HG03520 (cell line): ENCODE measurements at regions not wholly inside any gene's neighbourhood (a gene's known extent, or its start where the extent isn't known, plus 50 kb on each side); places are given as distances from the start of the nearest gene placed in this dataset.
"Not testable (repeated sequence)": the region's sequence is repeated elsewhere in the genome, so short reads cannot be mapped to it uniquely, and the experiment has no call there.

Experiments used
- ATAC-seq: cut with Tn5 transposase; IDR thresholded peaks from one replicate; pipeline ENCODE4 v1.9.1; 2021; ENCODE audit warnings: mild to moderate bottlenecking, moderate library complexity; ENCODE audit not compliant: unreplicated experiment

DNA sequence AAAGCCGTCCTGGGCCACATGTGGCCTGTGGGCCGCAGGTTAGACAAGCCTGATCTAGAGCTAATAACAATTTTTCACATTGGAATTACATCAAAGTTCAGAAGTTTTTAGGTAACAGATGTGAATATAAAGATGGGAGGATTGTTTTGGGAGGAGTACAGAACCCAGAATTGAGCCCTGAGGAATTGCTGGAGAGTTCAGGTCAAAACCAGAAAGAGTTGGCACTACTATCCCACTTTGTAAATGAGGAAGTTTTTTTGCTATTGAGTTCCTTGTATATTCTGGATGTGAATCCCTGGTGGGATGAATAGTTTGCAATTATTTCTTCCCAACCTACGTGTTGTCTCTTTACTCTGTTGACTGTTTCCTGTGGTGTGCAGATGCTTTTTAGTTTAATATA lies 109.5 kb upstream of the LIPC start:
- no peak for ATAC-seq

GRCh38 chr15:58323321-58323720 lies 108.5 kb upstream of the LIPC start:
- not testable (repeated sequence) for ATAC-seq

DNA sequence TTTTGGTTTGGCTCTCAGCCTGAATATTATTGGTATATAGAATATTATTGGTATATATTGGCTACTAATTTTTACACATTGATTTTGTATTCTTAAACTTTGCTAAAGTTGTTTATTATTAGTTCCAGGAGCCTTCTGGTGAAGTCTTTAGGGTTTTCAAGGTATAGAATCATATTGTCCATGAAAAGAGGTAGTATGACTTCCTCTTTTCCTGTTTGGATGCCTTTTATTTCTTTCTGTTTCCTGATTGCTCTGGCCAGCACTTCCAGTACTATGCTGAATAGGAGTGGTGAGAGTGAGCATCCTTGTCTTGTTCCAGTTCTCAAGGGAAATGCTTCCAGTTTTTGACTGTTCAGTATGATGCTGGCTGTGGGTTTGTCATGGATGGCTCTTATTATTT lies 107.3 kb upstream of the LIPC start:
- no peak for ATAC-seq

- ATAC-seq, result no peak
Observed at GRCh38 chr15:58327958-58328357, 103.8 kb upstream of the LIPC start.

DNA sequence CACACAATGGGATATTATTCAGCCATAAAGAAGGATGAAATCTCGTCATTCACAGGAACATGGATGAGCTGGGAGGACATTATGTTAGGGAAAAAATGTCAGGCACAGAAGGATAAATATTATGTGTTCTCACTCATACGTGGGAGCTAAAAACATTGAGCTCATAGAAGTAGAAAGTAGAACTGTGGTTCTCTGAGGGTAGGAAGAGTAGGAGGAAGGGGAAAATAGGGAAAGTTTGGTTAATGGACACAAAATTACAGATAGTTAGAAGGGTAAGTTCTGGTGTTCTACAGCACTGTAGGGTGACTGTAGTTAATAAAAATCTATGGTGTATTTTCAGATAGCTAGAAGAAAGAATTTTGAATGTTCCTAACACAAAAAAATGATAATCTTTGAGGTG lies 102.6 kb upstream of the LIPC start:
- no peak for ATAC-seq

DNA sequence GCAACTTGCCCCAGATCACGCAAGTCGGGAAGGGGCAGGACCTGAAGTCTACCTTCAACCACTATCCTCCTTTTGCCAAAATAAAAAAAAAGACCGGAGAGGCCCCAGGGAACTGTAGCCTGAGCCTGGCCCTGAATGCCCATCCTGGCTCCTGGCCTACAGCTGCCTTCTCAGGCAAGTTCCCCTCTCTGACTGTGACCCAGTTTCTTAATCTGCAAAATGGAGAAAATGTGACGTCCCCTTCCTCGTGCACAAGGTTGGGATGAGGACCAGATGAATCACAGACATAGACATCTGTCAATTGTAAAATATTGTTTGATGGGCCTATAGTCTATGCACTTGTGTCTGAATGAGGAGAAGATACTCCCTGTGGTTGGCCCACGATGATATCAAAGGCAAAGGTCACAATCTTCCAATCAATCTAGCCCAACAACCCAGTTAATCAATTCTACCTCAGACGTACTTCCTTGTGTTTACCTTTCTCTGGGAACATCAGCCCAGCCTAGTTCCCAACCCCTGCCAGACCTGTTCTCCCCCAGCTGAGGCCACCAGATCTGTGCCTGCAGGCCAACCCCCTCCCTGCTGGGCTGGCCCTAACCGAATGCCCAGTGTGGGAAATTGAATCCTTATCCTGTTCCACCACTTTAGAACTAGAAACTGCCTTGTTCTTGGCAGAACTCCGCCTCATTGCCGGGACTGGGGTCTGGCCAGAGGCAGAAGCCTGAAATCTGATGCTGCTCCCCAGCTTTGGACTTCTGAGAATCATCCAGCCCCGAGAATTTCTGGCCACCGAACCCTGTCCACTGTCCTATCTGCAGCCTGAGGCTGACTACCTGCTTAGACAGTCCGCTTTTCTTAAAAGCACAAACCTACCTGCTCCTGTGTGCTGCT lies 101.8 kb upstream of the LIPC start:
- ATAC-seq, result no peak

- ATAC-seq, result no peak
Observed at GRCh38 chr15:58330741-58331559, 100.8 kb upstream of the LIPC start.

DNA sequence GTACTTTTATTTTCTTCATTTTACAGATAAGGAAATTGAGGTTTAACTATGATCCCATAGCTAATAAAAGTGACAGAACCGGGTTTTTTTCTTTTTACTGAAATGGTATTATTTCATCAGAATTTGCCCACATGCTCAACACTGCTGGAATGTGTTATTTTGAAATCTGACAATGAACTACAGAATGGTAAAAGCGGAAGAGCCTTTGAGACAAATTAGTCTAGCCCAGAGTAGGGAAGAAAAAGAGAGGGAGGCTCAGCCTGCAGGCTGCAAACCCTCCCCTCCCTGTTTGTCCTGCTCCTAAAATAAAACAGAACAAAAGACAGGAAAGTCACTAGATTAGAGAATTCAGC lies 100.3 kb upstream of the LIPC start:
- no peak for ATAC-seq

DNA sequence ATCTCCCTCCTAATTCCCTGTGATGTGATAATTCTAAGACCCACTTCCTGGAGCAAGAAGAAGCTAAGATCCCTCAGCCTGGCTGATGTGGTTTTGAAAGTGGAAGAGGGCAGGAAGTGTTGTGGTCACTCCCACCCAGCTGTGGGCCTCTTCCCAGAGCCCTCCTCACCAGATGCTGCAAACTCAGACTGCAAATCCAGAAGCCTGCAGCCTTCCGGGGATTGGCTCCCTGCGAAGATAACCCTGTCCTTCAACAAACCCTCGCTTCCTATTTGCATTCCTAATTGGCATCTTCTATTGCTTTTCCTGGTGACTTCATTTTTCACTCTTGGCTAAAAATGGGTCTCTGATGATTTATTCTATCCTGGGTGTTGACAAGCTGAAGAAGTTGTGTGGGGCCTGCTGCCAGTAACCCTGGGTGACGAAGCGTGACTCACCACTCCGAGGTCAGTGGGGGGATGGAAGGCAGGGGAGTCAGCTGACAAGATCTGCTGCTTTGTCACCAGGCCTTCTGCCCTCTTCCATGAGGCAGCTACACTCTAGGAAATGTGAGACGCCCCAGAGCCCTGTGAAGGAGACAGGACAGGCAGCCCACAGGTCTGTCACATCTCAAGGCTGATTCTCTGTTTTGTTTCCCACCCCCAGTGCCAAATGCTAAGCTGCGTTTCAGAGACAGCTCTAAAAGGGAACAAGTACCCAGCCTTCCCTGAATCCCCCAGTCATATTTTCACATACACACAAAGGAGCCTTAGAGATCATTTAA lies 99.7 kb upstream of the LIPC start:
- peak; percentile 78 for ATAC-seq

DNA sequence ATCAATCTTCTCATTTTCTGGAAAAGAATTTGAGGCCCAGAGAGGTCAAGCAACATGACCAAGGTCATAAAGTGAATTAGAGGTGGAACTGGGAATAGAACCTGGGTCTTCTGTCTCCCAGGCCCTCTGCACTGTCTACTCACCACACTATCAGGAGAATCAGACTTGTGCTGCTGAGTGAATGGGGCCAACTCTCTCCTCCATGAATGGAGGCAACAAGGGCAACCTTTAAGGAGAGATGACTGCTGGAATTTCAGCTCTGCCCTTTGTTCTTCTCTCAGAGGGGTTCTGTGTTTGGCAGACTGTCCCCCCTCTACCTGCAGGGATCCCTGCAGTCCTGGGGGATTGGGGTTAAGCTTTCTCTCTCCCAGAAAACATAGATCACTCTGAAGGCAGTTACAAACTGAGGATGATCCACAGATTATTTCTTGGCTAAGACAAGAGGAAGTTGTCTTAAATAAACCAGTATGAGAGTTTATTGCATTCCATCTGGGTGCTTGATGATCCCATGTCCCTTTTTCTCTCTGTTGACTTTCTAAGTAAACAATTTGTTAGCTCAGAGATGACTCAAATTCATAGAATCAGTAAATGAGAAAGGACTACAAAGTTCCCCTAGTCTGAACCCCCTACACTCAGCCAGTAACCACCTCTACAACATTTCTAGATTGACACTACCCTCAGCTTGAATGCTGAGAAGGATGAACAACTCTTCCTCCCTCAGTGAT lies 99.0 kb upstream of the LIPC start:
- ATAC-seq, result no peak

DNA sequence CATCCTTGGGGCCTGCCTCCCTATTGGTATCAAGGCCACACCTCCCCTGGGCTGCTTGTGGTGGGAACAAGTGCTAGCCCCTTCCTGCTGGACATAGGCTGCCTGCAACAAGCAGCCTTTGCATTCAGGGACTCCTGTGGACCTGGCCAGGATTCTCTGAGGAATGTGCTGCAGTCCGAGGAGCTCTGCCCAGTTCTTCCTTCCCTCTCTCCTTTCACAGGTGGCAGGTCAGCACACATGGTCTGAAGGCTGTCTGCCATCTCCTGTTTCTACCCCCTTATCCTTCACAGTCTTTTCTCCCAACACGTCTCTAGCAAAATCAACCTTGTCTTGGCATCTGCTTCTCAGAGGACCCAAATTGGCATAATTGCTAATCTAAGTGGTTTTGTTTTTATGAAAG lies 97.0 kb upstream of the LIPC start:
- no peak for ATAC-seq

DNA sequence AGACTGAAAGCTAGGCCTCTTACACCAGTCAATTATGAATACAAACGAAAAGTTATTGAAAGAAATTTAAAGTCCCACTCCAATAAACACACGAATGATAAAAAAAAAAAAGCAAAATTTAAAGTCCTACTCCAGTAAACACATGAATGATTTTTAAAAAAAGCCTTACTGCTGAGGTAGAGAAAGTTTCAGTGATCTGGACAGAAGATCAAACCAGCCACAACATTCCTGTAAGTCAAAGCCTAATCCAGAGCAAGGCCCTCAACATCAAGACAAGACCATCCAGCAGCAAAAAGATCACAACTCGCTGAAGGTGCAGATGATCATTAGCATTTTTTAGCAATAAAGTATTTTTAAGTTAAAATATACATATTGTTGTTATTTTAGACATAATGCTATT lies 95.6 kb upstream of the LIPC start:
- no peak for ATAC-seq

- ATAC-seq, result no peak
Observed at GRCh38 chr15:58340176-58340575, 91.6 kb upstream of the LIPC start.

GRCh38 chr15:58342508-58342907 lies 89.3 kb upstream of the LIPC start:
- no peak for ATAC-seq

DNA sequence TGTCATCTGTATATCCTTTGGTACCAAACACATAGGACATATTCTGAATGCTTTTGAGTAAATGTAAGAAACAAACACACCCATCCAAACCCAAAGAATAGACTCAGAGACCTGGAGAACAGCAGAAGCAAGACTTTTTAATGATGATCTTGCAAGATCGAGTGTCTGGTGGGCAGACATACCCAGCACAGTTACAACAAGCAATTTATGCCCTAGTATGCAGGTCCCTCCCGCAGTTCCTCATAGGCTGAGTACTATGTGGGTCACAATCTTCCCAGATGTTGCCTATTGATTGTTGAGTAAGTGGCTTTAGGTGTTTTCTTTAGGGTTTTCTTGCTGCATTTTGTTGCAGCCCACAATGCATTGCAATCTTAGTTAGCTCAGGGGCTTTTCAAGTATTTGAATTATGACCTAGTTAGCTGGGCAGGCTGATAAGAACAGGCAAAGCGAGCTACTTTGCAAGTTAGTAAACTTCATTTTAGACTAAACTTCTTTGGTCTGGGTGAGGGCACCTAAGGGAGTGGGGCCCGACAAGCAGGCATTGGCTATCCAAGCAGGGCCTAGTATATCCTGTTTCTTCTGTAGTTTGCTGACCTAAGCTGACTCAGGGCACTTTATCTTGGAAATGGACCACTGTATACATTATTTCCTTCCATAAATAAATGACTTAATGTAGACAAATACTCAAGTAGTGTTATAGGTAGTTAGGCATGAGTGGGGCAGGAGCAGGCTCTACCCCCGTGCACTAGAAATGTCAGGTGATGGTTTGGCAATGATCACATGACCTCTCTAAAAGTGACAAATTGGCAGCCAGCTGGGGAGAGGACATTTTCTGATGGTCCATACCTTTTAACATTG lies 87.3 kb upstream of the LIPC start:
- no peak for ATAC-seq

GRCh38 chr15:58346361-58346760 lies 85.4 kb upstream of the LIPC start:
- ATAC-seq, result no peak

DNA sequence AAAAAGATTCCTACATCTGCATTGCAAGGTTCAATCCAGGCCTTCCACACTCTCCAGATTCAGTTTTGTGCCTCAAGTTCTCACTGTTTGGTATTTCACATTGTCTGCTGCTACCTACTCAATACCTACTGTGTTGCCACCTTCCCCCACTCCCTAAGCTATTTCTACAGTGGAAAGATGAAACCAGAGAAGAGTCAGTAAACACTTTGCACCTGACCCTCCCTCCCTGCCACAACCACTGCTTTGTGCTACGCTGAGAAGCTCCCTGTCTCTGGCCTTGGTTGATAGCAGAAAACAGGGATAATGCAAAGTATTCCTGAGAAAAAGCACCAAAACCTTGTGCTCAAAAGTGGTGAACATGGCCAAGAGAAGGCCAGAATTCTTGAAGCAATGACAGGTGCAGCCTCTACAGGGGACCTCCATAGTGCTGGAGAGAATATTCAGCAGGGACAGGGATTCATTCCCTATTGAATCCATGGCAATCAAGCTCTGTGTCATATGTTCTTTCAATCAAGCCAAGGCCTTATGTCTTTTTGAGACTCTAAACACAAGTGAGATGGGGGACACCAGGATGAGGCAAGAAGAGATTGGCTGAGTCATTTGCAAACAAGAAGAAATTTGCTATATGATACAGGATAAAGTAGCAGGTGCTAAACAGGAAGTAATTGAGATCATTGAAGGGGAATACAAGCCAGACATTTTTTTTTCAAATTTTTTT lies 83.5 kb upstream of the LIPC start:
- no peak for ATAC-seq

DNA sequence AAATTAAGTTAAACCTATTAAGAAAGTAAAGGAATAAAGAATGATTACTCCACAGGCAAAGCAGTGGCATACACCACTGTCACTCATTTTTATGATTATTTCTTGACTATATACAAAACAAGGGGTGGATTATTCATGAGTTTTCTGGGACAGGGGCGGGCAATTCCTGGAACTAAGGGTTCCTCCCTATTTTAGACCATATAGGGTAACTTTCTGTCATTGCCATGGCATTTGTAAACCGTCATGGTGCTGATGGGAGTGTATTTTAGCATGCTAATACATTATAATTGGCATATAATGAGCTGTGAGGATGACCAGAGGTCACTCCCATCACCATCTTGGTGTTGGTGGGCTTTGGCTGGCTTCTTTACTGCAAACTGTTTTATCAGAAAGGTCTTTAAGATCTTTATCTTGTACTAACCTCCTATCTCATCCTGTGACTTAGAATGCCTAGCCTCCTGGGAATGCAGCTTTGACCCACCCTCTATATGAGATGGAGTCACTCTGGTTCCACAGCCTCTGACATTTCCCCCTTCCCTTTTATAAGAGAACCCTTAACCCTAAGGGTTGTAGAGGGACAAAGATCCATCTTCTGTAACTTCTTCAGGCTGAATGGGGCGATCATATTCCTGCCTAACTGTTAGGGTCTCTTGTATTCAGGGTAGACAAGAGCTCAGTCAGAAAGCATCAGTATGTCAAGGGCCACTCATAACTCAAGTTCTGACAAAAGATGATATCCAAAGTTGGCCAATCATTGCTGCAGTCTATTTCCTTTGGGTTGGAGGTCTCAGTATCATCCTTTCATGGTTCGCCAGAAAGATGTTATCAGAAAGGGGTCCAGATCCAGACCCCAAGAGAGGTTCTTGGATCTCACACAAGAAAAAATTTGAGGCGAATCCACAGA lies 79.5 kb upstream of the LIPC start:
- no peak for ATAC-seq
